BLaER1 (cell line): ENCODE measurements at regions not wholly inside any gene's neighbourhood (a gene's known extent, or its start where the extent isn't known, plus 50 kb on each side); places are given as distances from the start of the nearest gene placed in this dataset.

ENCODE experiments used
- H3K27ac ChIP-seq: shearing (Covaris generic); formaldehyde crosslinking; 2 replicates; pipeline ENCODE4 v1.8.1; 2022
- H3K27me3 ChIP-seq: shearing (Covaris generic); formaldehyde crosslinking; 2 replicates; pipeline ENCODE4 v1.8.1; 2022
- H3K36me3 ChIP-seq: shearing (Covaris generic); formaldehyde crosslinking; 2 replicates; pipeline ENCODE4 v1.8.1; 2022
- H3K4me1 ChIP-seq: shearing (Covaris generic); formaldehyde crosslinking; 2 replicates; pipeline ENCODE4 v1.8.1; 2022
- H3K4me2 ChIP-seq: shearing (Covaris generic); formaldehyde crosslinking; 2 replicates; pipeline ENCODE4 v1.8.1; 2022
- H3K4me3 ChIP-seq: shearing (Covaris generic); formaldehyde crosslinking; 2 replicates; pipeline ENCODE4 v1.8.1; 2022
- H3K9ac ChIP-seq: shearing (Covaris generic); formaldehyde crosslinking; 2 replicates; pipeline ENCODE4 v1.8.1; 2022
- H3K9me3 ChIP-seq: shearing (Covaris generic); formaldehyde crosslinking; 2 replicates; pipeline ENCODE4 v1.8.1; 2022
- H4K20me1 ChIP-seq: shearing (Covaris generic); formaldehyde crosslinking; 2 replicates; pipeline ENCODE4 v1.8.1; 2022
- Cebpa-rat ChIP-seq: shearing (Covaris generic); IDR thresholded peaks from 2 replicates; pipeline ENCODE4 v1.8.1; 2022

DNA sequence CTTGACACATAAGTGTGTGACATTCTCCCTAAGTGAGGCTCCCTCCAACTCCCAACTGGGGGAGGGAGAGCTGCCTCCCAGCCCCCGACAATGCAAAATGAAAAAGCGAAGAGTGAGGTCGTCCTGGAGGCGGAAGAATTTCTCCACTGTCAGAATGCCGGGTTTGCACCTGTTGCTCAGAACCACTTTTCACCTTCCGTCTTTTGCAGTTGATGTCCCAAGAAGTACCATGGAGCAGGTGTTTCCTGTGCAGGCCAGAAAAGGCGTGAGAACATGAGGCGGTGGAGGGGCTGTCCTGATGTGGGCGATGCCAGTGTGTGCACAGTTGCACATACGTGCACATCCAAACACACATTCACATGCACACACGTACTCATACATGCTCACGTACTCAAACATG is 158.6 kb upstream of the AJAP1 start:
- H3K27me3 ChIP-seq: peaks cover 2% of the 10 kb centered on the region; the same call in 1 of the 2 replicates
- peak; percentile 20; the same call in 1 of the 2 replicates for TF ChIP-seq Cebpa-rat

DNA sequence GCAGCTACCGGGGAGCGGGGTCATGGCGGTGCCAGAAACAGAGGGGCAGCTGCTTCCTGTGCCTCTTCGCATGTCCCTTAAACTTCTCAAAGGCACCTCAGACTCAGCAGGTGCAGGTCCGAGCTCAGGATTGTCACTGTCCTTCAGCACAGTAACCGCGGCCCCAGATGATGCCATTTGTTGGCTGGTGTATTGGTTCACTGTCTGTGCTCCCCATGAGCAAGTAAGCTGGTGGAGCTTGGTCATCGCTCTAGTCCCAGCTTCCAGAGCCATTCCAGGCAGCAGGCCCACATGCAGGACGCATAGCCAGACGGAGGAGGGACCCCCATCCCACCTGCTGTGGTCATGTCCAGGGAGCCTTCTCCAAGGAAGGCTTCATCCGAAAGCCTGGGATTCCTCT is 154.0 kb upstream of the AJAP1 start:
- Histone ChIP-seq H3K4me2 (no peak overlapping the region), H3K36me3 (no peaks in the 10 kb centered on the region), H4K20me1 (peaks cover 7% of the 10 kb centered on the region; the same call in 1 of the 2 replicates), H3K4me3 (no peak overlapping the region), H3K27me3 (peaks cover 45% of the 10 kb centered on the region), H3K9me3 (no peaks in the 10 kb centered on the region), H3K9ac (no peak overlapping the region), H3K4me1 (peaks cover 29% of the 10 kb centered on the region), H3K27ac (no peak overlapping the region)
- no peak for TF ChIP-seq Cebpa-rat

More for the DNA sequence above, 158.6 kb upstream of the AJAP1 start:
- peaks cover 56% of the 10 kb centered on the region for H3K4me1 ChIP-seq
- H3K27ac ChIP-seq: 0 out of 2 replicates have a peak overlapping the region, but pooled peaks have one; percentile 25
- H4K20me1 ChIP-seq: no peaks in the 10 kb centered on the region
- H3K9ac ChIP-seq: no peak overlapping the region
- H3K9me3 ChIP-seq: peaks cover 6% of the 10 kb centered on the region; the same call in 1 of the 2 replicates
- peak overlapping the region; percentile 75 for H3K4me2 ChIP-seq
- no peak overlapping the region for H3K4me3 ChIP-seq
- no peaks in the 10 kb centered on the region for H3K36me3 ChIP-seq

DNA sequence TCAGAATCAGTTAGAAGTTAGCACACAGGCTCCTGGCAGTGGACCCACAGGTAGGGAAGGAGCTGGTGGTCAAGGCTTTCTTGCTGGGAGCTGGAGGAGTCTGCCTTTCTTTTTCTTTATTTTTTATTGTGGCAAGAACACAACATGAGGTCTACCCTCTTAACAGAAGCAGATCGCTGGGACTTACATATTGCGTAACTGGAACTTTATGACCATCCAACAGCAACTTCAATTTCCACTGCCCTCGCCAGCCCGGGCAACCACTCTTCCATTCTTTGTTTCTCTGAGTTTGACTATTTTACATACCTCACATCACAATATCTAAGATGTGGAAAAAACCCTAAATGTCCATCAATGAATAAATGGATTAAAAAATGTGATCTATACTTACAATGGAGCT is 147.8 kb upstream of the AJAP1 start:
- Histone ChIP-seq H3K9me3 (no peaks in the 10 kb centered on the region), H3K27ac (no peak overlapping the region)
- TF ChIP-seq Cebpa-rat: peak; percentile 67

DNA sequence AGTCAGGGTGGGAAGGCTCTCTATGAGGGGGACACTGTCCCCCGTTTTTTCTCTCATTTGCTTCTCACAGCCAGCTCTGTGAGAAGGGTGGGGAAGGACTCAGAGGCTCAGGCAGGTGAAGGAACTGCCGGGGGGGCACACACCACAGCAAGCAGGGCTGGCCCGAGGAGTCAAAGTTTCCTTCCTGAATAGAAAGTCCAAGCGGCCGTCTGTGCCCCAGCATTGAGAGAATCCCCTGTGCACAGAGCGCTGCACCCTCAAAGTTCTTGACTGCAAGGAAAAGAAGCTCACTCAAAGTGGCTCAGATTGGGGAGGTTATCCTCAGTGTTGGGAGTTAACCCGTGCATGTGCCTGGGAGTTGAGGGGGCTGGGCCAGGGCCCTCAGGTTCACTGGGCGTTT is 145.2 kb upstream of the AJAP1 start:
- Histone ChIP-seq H3K36me3 (no peaks in the 10 kb centered on the region), H3K4me2 (peak overlapping the region; percentile 47), H3K9me3 (no peaks in the 10 kb centered on the region), H4K20me1 (peaks cover 81% of the 10 kb centered on the region), H3K27me3 (peaks cover 91% of the 10 kb centered on the region), H3K9ac (no peak overlapping the region), H3K27ac (no peak overlapping the region), H3K4me3 (no peak overlapping the region), H3K4me1 (peaks cover 51% of the 10 kb centered on the region)
- no peak for TF ChIP-seq Cebpa-rat

More for the DNA sequence above, 147.8 kb upstream of the AJAP1 start:
- Histone ChIP-seq H3K4me3 (no peak overlapping the region), H3K4me1 (peaks cover 40% of the 10 kb centered on the region), H3K9ac (no peak overlapping the region), H3K27me3 (peaks cover 89% of the 10 kb centered on the region), H3K36me3 (no peaks in the 10 kb centered on the region), H4K20me1 (peaks cover 57% of the 10 kb centered on the region), H3K4me2 (no peak overlapping the region)

DNA sequence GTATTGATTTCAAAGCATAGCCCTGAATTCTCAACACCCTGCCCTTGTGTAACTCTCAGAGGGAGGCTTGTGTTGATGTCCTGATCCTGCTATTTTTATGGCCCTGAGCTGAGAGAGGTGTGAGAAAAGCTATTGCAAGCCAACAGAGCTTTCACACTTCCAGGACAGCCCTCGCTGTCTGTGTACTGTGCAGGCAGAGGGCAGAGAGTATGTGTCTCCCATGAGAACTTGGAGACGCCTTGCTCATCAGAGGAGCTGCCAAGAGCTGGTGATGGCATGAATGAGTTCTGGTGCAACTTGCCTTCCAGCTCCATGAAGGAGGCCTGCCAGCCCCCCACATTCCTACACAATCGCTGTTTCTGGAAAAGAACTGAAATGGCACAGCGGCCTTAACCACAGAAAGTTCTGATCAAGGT is 144.1 kb upstream of the AJAP1 start:
- Histone ChIP-seq H3K9me3 (no peaks in the 10 kb centered on the region), H3K4me1 (peaks cover 46% of the 10 kb centered on the region), H4K20me1 (peaks cover 79% of the 10 kb centered on the region), H3K27me3 (peaks cover 84% of the 10 kb centered on the region), H3K4me3 (no peak overlapping the region), H3K9ac (no peak overlapping the region), H3K27ac (no peak overlapping the region), H3K36me3 (no peaks in the 10 kb centered on the region), H3K4me2 (peak overlapping the region; percentile 49)
- TF ChIP-seq Cebpa-rat: no peak

DNA sequence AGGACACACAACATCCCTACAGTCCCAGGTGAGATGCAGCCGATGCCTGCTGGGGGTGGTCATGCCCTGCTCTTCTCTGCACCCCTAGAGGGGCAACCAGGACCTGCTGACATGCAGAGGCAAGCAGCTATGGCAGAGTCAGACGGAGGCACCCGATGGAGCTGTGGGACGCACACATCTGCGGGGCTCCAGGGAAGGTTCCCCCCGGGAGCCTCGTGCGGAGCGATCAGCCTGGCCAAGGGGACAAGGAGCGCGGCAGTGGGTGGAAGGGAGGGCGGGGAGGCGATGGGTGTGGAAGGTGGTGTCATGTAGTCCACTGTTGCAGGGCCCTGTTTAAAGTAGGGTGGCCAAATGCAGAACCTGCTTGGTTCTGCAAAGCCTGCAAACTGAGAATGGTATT is 143.0 kb upstream of the AJAP1 start:
- Histone ChIP-seq H3K9ac (no peak overlapping the region), H3K9me3 (no peaks in the 10 kb centered on the region), H3K27ac (no peak overlapping the region), H3K4me2 (peak overlapping the region; percentile 49; the same call in 1 of the 2 replicates), H3K4me3 (no peak overlapping the region), H3K36me3 (no peaks in the 10 kb centered on the region), H4K20me1 (peaks cover 70% of the 10 kb centered on the region), H3K4me1 (peaks cover 46% of the 10 kb centered on the region), H3K27me3 (peaks cover 74% of the 10 kb centered on the region)
- no peak for TF ChIP-seq Cebpa-rat

DNA sequence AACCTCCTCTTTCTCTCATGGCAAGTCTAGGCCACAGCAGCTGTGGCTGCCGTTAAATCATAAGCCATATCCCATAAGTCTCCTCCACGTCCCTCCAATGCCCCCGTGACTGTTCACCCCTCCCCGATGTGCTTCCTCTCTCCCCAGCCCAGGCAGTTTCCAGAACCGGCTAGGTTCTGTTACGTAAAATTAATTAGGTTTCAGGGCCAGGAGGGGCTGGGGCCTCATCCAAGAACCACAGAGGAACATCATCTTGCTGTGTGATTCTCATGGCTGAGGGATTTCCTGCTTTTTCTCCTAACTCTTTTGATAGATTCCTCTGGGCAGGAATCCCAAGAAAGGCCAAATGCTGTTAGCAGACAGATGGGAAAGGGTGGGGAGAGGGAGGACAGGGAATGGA is 141.8 kb upstream of the AJAP1 start:
- no peak for TF ChIP-seq Cebpa-rat
- Histone ChIP-seq H3K9me3 (no peaks in the 10 kb centered on the region), H3K4me3 (no peak overlapping the region), H4K20me1 (peaks cover 58% of the 10 kb centered on the region), H3K4me1 (peaks cover 46% of the 10 kb centered on the region), H3K4me2 (peak overlapping the region; percentile 70), H3K27me3 (peaks cover 64% of the 10 kb centered on the region), H3K9ac (no peak overlapping the region), H3K36me3 (no peaks in the 10 kb centered on the region), H3K27ac (no peak overlapping the region)

DNA sequence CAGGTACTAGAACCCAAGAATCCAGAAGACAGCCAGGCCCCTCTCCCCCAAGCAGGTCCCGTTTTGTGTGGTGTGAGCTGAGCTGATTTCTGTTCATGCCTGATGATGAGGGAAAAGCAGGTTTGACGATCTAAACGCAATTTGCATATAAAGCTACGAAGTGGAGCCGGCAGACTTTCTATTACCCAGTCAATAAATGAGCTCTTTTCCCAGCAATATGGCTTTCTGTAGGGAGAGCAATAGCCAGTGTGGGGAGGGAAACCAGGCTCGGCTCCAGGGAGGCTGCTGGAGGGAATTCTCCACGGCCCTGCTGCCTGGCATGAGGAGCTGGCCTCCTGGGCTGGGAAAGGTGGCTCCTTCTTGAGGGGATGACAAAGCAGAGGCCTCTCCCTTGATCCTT is 140.7 kb upstream of the AJAP1 start:
- Histone ChIP-seq H3K9me3 (no peaks in the 10 kb centered on the region), H3K4me1 (peaks cover 46% of the 10 kb centered on the region), H3K4me2 (no peak overlapping the region), H3K4me3 (no peak overlapping the region), H4K20me1 (peaks cover 56% of the 10 kb centered on the region), H3K9ac (no peak overlapping the region), H3K36me3 (no peaks in the 10 kb centered on the region), H3K27ac (no peak overlapping the region), H3K27me3 (peaks cover 59% of the 10 kb centered on the region)
- TF ChIP-seq Cebpa-rat: no peak

DNA sequence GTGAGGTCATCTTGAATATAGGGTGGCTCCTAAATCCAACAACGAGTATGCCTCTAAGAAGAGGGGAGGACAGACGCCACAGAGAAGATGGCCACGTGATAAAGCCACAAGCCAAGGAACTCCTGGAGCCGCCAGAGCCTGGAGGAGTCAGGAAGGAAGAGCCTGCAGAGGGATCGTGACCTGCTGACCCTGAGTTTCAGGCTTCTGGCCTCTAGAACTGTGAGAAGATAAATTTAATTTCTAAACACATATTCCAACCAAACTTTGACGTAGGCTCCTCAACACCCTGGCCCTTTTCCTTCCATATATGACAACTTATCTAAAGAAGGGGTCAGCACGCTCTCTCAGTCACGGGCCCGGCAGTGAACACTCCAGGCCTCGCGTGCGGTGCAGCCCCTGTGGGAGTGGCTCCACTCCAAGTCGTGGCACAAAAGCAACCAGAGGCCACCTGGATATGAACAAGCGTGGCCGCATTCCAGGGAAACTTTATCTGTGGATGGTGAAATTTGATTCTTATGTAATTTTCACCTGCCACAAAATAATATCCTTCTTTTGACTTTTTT is 138.6 kb upstream of the AJAP1 start:
- Histone ChIP-seq H3K9me3 (no peaks in the 10 kb centered on the region), H3K36me3 (no peaks in the 10 kb centered on the region), H3K4me1 (peaks cover 26% of the 10 kb centered on the region), H3K9ac (no peak overlapping the region), H3K4me2 (no peak overlapping the region), H3K27ac (no peak overlapping the region), H3K27me3 (peaks cover 39% of the 10 kb centered on the region), H3K4me3 (no peak overlapping the region), H4K20me1 (peaks cover 35% of the 10 kb centered on the region; the same call in 1 of the 2 replicates)
- no peak for TF ChIP-seq Cebpa-rat

DNA sequence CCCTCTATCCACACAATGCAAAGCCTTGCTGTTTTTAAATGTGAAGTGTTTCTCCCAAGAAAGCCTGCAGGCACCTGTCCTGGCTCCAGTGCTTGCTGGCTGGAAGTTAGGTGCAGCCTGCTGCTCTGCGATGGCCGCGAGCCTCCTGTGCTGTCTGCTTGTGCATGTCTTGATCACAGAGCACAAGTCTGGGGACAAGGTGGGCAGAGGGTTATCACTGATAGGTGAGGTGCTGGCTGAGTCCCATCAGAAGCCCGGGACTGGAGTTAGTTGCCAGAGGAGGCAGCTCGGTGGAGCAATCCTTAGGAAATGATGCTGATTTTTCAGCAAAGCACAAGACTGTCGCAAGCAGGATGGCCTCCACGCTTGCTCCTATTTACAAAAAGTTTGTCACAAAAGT is 137.8 kb upstream of the AJAP1 start:
- no peak overlapping the region for H3K27ac ChIP-seq
- peaks cover 18% of the 10 kb centered on the region for H3K4me1 ChIP-seq
- H3K27me3 ChIP-seq: peaks cover 31% of the 10 kb centered on the region
- no peak overlapping the region for H3K4me3 ChIP-seq
- H3K36me3 ChIP-seq: no peaks in the 10 kb centered on the region
- H3K4me2 ChIP-seq: no peak overlapping the region
- no peak overlapping the region for H3K9ac ChIP-seq
- no peak for TF ChIP-seq Cebpa-rat
- H4K20me1 ChIP-seq: peaks cover 28% of the 10 kb centered on the region; the same call in 1 of the 2 replicates
- no peaks in the 10 kb centered on the region for H3K9me3 ChIP-seq
